RPMI7951 (cell line): ENCODE measurements at regions not wholly inside any gene's neighbourhood (a gene's known extent, or its start where the extent isn't known, plus 50 kb on each side); places are given as distances from the start of the nearest gene placed in this dataset.
"Not testable (repeated sequence)": the region's sequence is repeated elsewhere in the genome, so short reads cannot be mapped to it uniquely, and the experiment has no call there.

Source experiments
- DNase-seq: peaks from one replicate; pipeline ENCODE4 v3.0.0-alpha.2; 2012; ENCODE audit warnings: low read depth

GRCh38 chr13:44054525-44054924, 174.8 kb downstream of the LACC1 start:
- no peak for DNase-seq

DNA sequence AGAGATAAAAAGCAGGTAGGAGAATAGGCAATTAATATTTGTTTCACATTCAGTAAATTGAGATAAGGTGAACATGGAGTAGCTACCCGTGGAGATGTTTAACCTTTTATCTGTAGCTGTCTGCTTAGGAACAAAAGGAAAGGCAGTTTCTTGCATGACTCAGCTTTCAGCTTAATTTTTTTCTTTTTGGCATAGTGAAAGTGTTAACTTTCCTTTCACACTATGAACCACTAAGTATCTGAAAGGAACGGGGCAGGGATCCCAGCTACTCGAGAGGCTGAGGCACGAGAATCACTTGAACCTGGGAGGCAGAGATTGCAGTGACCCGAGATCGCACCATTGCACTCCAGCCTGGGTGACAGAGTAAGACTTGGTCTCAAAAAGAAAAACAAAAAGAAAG, 176.0 kb downstream of the LACC1 start:
- not testable (repeated sequence) for DNase-seq

DNA sequence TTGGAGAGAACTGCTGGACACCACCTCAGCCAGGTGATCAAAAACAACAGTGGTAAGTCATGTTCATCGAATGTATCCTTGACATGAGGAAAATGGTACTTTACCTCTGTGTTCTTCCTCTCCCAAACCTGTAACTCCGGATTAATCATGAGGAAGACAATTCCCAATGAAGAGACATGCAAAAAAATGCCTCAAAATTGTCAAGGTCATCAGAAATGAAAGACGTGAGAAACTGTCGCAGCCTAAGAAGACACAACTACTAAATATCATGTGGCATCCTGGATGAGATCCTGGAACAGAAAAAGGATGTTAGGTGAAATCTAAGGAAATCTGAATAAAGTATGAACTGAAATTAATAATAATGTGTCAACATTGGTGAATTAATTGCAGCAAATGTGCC, 178.4 kb downstream of the LACC1 start:
- DNase-seq = no peak

- DNase-seq = no peak
These were observed 179.0 kb downstream of the LACC1 start for GRCh38 chr13:44058624-44059215.

DNA sequence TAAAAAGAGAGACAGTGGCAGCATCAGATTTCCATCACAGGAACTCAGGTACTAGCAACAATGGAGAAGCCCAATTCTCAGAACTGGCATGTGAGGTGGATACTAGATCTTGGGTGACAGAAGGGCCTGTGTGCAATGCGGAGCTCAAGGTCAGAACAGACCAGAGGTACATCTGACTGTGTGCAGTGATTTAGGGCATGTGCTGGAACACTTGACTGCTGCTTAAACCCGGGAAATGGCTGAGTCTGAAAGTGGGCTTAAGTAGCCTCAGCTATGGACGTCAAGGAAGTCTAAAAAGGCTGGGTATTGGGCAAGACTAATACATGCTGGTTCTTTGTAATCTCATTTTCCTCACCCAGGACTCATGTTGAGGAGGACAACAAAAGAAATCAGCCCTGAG, 182.2 kb downstream of the LACC1 start:
- no peak for DNase-seq

- no peak for DNase-seq
These were observed 183.8 kb downstream of the LACC1 start for GRCh38 chr13:44063467-44063866.

GRCh38 chr13:44063881-44064280, 184.2 kb downstream of the LACC1 start:
- DNase-seq = no peak

GRCh38 chr13:44064357-44064756, 184.7 kb downstream of the LACC1 start:
- peak; percentile 29 for DNase-seq

GRCh38 chr13:44068169-44068568, 188.5 kb downstream of the LACC1 start:
- DNase-seq = peak; percentile 29

DNA sequence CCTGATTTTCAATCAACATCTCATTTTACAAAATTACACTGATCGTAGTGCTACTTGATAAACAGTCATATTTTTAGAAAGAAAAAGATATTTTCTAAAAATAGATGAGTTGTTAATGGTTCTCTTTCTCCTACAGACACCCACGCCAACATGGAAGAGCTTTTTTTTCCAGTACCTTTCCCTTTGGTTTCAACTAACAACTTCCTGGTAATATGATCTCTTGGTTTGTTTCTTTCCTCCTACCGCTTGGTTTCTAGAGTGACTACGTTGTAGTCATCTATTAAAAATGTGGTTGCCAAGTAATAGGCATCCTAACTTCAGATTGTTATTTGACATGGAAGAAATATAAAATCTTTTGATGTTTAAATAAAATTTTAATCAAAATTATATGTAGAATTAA, 189.0 kb downstream of the LACC1 start:
- DNase-seq = peak; percentile 77

- no peak for DNase-seq
These were observed 192.8 kb downstream of the LACC1 start for GRCh38 chr13:44072536-44072935.

DNA sequence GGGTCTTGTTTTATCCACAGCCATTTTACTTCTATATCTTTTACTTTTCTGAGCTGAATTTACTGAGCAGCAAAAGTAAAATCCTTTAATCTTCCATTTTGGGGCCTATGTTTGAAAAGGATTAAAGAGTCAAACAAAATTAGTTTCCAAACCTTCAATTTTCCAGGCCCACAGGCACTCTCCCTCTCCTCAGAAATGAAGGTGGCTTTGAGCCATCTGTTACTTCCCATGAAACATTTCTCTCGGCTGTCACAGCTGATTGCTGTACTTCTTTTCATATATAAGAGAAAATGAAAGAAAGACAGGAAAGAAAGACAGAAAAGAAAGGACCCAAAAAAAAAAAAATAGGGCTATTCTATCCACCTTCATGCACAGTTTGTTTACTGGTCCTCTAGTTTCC, 194.9 kb downstream of the LACC1 start:
- DNase-seq = no peak

DNA sequence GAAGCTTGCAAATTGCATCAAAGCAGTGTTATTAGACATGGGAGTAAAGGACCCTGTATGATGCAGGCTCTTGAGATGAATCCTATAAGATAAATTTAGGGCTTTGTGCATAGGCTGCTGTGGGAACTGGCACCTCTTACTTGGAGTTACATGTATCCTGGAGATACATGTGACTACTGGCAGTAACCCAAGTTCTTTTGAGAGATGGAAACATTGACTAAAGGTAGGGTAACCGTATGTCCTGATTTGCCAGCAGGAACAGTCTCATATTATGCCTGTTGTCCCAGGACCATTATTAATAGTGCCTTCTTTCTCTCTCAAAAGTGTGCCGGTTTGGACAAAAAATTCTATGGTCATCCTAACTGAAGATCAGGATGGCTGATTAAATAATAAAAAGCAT, 195.4 kb downstream of the LACC1 start:
- no peak for DNase-seq

- DNase-seq = no peak
These were observed 199.2 kb downstream of the LACC1 start for GRCh38 chr13:44078806-44079376.

GRCh38 chr13:44079413-44080205, 199.9 kb downstream of the LACC1 start:
- DNase-seq = no peak

GRCh38 chr13:44084146-44084545, 204.4 kb downstream of the LACC1 start:
- DNase-seq = no peak

DNA sequence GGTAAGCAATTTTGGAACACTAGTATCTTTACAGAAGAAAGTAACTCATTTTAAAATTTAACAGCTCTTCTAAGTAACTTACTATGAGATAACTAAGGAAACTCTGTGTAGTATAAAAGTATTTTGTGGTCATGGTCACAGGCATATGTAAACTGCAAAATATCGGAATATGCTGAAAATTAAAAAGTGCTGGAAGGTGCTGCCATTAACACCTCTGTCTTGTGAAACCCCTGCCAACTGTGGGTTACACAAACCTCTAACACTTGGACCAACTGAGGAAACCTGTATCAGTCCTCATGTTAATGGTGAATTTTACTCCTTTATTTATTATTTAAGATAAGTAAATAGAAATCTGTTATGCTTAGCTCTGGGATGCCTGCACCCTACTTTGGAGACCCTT, 206.7 kb downstream of the LACC1 start:
- DNase-seq = no peak

GRCh38 chr13:44088411-44088810, 208.7 kb downstream of the LACC1 start:
- no peak for DNase-seq

DNA sequence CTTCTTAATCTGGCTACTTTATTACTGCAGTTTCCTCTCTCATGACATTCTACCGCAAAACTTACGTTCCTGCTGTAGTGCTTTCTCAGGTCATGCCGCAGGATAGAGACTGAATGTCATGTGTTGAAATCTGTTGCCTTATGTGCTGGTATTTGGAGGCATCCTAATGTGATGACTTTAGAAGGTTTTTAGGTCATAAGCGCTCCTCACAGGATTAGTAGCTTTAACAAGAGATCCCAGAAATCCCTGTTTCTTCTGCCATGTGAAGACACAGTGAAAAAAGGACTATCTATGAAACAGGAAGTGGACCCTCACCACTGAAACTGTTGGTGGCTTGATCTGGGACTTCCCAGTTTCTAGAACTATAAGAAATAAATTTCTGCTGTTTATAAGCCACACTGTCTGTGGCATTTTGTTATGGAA, 209.3 kb downstream of the LACC1 start:
- no peak for DNase-seq

DNA sequence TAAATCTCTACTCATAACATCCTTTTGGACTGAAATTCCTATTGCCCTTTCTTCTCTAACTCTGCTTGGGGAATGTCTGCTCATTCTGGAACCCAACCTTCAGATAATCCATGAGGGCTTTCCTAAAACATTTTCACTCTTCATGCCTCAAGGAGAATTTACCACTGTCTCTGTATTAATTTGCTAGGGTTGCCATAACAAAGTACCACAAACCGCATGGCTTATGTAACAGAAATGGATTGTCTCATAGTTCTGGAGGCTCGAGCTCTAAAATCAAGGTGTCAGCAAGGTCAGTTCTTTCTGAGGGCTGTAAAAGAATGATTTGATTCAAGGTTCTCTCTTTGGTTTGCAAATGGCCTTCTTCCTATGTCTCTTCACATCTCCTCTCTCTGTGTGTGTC, 209.7 kb downstream of the LACC1 start:
- DNase-seq = no peak

GRCh38 chr13:44092078-44092970, 212.6 kb downstream of the LACC1 start:
- no peak for DNase-seq
